Bronchial epithelial cell (primary cell): ENCODE measurements at regions not wholly inside any gene's neighbourhood (a gene's known extent, or its start where the extent isn't known, plus 50 kb on each side); places are given as distances from the start of the nearest gene placed in this dataset.
A peak's percentile ranks its signal among the peaks of the same experiment; 100 is the strongest.

Source experiments
- DNase-seq: peaks from one replicate; pipeline ENCODE4 v3.0.0-alpha.2; 2010; ENCODE audit warnings: low read depth
- FAIRE-seq: peaks from 2 replicates; lab custom pipeline; 2011; peaks lifted over from hg19 to GRCh38; lab: Jason Lieb, UNC
- H3K27me3 ChIP-seq: 2 replicates; pipeline ENCODE4 v1.5.1; 2011; ENCODE audit warnings: low read length; ENCODE audit not compliant: control insufficient read depth, insufficient read depth
- H3K36me3 ChIP-seq: 2 replicates; pipeline ENCODE4 v1.5.1; 2011; ENCODE audit warnings: low read length; ENCODE audit not compliant: control insufficient read depth, insufficient read depth
- H3K4me3 ChIP-seq: 2 replicates; pipeline ENCODE4 v1.5.1; 2011; ENCODE audit warnings: mild to moderate bottlenecking, low read depth, low read length, control low read depth
- CTCF ChIP-seq: IDR thresholded peaks from 2 replicates; pipeline ENCODE4 v1.5.1; 2011; ENCODE audit warnings: mild to moderate bottlenecking, moderate library complexity, low read length, control low read depth, inconsistent platforms; ENCODE audit not compliant: insufficient read depth, severe bottlenecking

GRCh38 chr21:35749904-35750303 lies 310.4 kb downstream of the SETD4 start:
- Histone ChIP-seq H3K27me3 (no peaks in the 10 kb centered on the region), H3K36me3 (no peaks in the 10 kb centered on the region), H3K4me3 (no peak overlapping the region)
- TF ChIP-seq CTCF, result no peak
- no peak for FAIRE-seq
- DNase-seq, result no peak

GRCh38 chr21:35748678-35749314 lies 311.5 kb downstream of the SETD4 start:
- H3K36me3 ChIP-seq, result no peaks in the 10 kb centered on the region
- DNase-seq, result no peak
- no peak for TF ChIP-seq CTCF
- no peaks in the 10 kb centered on the region for H3K27me3 ChIP-seq
- H3K4me3 ChIP-seq, result no peak overlapping the region
- FAIRE-seq, result no peak

DNA sequence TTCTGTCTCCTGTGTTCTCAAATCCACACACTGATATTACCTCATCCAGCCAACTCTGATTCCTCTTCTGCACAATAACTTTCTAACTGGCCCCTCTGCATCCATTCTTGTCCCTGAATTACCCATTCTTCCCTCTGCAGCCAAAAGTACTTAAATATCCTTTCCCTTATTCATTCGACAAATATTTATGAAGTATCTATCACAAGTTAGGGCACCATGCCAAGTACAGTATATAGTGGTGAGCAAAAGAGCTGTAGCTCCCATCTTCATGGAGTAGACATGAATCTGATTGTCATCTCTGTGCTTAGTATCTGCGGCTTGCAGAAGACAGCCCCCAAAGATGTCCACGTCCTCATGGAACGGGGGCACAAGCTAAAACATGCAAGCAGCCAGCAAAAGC lies 316.8 kb downstream of the SETD4 start:
- no peak for TF ChIP-seq CTCF
- H3K27me3 ChIP-seq, result no peaks in the 10 kb centered on the region
- no peaks in the 10 kb centered on the region for H3K36me3 ChIP-seq
- FAIRE-seq, result no peak
- H3K4me3 ChIP-seq, result no peak overlapping the region
- peak; percentile 72 for DNase-seq

- FAIRE-seq, result no peak
- Histone ChIP-seq H3K36me3 (no peaks in the 10 kb centered on the region), H3K4me3 (no peak overlapping the region), H3K27me3 (no peaks in the 10 kb centered on the region)
- no peak for TF ChIP-seq CTCF
- DNase-seq, result peak; percentile 76
Observed at GRCh38 chr21:35738347-35738961, 321.9 kb downstream of the SETD4 start.

GRCh38 chr21:35737899-35738346 lies 322.4 kb downstream of the SETD4 start:
- no peak for DNase-seq
- TF ChIP-seq CTCF, result no peak

More at GRCh38 chr21:35737899-35738346, 322.4 kb downstream of the SETD4 start:
- Histone ChIP-seq H3K27me3 (no peaks in the 10 kb centered on the region), H3K36me3 (no peaks in the 10 kb centered on the region), H3K4me3 (no peak overlapping the region)
- peak; percentile 80 for FAIRE-seq
